GM12875 (cell line): ENCODE measurements at regions not wholly inside any gene's neighbourhood (a gene's known extent, or its start where the extent isn't known, plus 50 kb on each side); places are given as distances from the start of the nearest gene placed in this dataset.
"Not testable (repeated sequence)": the region's sequence is repeated elsewhere in the genome, so short reads cannot be mapped to it uniquely, and the experiment has no call there.

ENCODE experiments used
- H3K4me3 ChIP-seq: one replicate; pipeline ENCODE4 v1.5.1; 2011; ENCODE audit warnings: low read depth, low read length, control low read depth
- CTCF ChIP-seq: IDR thresholded peaks from 2 replicates; pipeline ENCODE4 v1.5.1; 2011; ENCODE audit warnings: low read depth, mild to moderate bottlenecking, control low read depth, inconsistent platforms, low read length, moderate library complexity, borderline replicate concordance; ENCODE audit not compliant: insufficient read depth

GRCh38 chr12:38175538-38175937, 141.0 kb upstream of the ALG10B start:
- H3K4me3 ChIP-seq, result no peak overlapping the region
- TF ChIP-seq CTCF, result no peak

- H3K4me3 ChIP-seq, result not testable (repeated sequence)
Observed at GRCh38 chr12:38183617-38184016, 133.0 kb upstream of the ALG10B start.

- not testable (repeated sequence) for H3K4me3 ChIP-seq
Observed at GRCh38 chr12:38197286-38197685, 119.3 kb upstream of the ALG10B start.

- no peak for TF ChIP-seq CTCF
- H3K4me3 ChIP-seq, result no peak overlapping the region
Observed at GRCh38 chr12:38201461-38202276, 114.9 kb upstream of the ALG10B start.

GRCh38 chr12:38204831-38205230, 111.7 kb upstream of the ALG10B start:
- TF ChIP-seq CTCF, result no peak
- H3K4me3 ChIP-seq, result no peak overlapping the region

- no peak for TF ChIP-seq CTCF
- H3K4me3 ChIP-seq, result no peak overlapping the region
Observed at GRCh38 chr12:38222011-38222410, 94.6 kb upstream of the ALG10B start.

- not testable (repeated sequence) for H3K4me3 ChIP-seq
Observed at GRCh38 chr12:38238328-38238727, 78.2 kb upstream of the ALG10B start.

GRCh38 chr12:38253778-38254177, 62.8 kb upstream of the ALG10B start:
- no peak overlapping the region for H3K4me3 ChIP-seq
- no peak for TF ChIP-seq CTCF

- no peak overlapping the region for H3K4me3 ChIP-seq
- no peak for TF ChIP-seq CTCF
Observed at GRCh38 chr12:38258411-38258810, 58.2 kb upstream of the ALG10B start.
